Colonic mucosa (tissue), 4 donors: ENCODE measurements at regions not wholly inside any gene's neighbourhood (a gene's known extent, or its start where the extent isn't known, plus 50 kb on each side); places are given as distances from the start of the nearest gene placed in this dataset.

ENCODE experiments used
- DNase-seq: peaks from one replicate; pipeline ENCODE4 v3.0.0-alpha.2; 2020
- H3K27ac ChIP-seq: fragments of 200-600 bp; one replicate; pipeline ENCODE4 v1.8.0; 2021
- H3K27me3 ChIP-seq: fragments of 200-600 bp; one replicate; pipeline ENCODE4 v1.8.0; 2021
- H3K36me3 ChIP-seq: fragments of 200-600 bp; one replicate; pipeline ENCODE4 v1.8.0; 2021
- H3K4me1 ChIP-seq: fragments of 200-600 bp; one replicate; pipeline ENCODE4 v1.8.0; 2021; ENCODE audit warnings: mild to moderate bottlenecking
- H3K4me3 ChIP-seq: fragments of 200-600 bp; one replicate; pipeline ENCODE4 v1.8.0; 2021
- H3K9ac ChIP-seq, 2 donors: one replicate each; pipeline ENCODE4 v1.7.0; 2013; ENCODE audit warnings: control low read depth in 2 of 2, low read depth in 2 of 2, low read length in 2 of 2
- H3K9me3 ChIP-seq: fragments of 200-600 bp; one replicate; pipeline ENCODE4 v1.8.0; 2021
- intact Hi-C: fragments of 100-400 bp; cut with DNase I; formaldehyde crosslinking; loops from one replicate; pipeline ENCODE4 v1.14.1; 2022
- TF ChIP-seq, protein P1 (sequence below): fragments of 200-600 bp; IDR thresholded peaks from one replicate; pipeline ENCODE4 v1.8.0; 2022; ENCODE audit warnings: antibody characterized with exemption, mild to moderate bottlenecking
- donor health status: healthy.
- donor health status: DM: no; HTN: no; CAD: no.
- donor health status: DM: no; HTN: no; CAD: no.

DNA sequence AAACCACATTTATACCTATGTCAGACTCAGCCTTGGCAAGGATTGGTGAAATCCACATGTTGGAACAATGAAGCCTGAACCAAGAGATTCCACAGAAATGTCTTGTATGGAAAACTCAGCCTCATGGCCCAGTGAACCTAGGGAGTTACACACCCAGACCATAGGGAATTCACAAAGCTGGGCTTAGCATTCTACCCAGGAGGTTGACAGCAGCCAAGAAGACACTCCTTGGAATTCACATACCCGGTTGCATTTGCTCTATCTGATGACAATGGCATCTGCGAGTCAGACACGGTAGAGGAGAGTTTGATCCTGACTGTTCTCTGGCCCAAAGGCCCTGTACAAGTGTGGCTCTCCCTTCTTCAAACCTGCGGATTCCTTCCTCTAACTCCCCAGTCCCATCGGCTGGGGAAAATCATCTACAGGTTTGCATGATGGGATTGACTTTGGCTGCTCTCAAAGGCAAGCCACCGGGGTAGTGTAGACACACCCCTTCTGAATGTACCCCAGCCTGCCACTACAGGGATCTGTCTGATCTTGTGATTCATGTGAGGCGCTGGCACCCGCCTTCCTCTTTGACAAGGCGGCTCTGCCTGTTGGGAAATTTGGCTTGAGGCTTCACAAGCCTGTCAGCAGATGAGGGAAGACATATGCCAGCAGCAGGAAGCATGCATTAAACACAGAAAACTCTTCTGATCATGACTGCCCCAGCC is 297.3 kb upstream of the KAZN start:
- peak; percentile 38 for DNase-seq
- no peak overlapping the region for H3K9ac ChIP-seq
- H3K27ac ChIP-seq: no peak overlapping the region
- no peaks in the 10 kb centered on the region for H3K9me3 ChIP-seq
- TF ChIP-seq, protein P1, sequence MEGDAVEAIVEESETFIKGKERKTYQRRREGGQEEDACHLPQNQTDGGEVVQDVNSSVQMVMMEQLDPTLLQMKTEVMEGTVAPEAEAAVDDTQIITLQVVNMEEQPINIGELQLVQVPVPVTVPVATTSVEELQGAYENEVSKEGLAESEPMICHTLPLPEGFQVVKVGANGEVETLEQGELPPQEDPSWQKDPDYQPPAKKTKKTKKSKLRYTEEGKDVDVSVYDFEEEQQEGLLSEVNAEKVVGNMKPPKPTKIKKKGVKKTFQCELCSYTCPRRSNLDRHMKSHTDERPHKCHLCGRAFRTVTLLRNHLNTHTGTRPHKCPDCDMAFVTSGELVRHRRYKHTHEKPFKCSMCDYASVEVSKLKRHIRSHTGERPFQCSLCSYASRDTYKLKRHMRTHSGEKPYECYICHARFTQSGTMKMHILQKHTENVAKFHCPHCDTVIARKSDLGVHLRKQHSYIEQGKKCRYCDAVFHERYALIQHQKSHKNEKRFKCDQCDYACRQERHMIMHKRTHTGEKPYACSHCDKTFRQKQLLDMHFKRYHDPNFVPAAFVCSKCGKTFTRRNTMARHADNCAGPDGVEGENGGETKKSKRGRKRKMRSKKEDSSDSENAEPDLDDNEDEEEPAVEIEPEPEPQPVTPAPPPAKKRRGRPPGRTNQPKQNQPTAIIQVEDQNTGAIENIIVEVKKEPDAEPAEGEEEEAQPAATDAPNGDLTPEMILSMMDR: no peak
- no peaks in the 10 kb centered on the region for H3K27me3 ChIP-seq
- H3K4me3 ChIP-seq: no peak overlapping the region
- H3K36me3 ChIP-seq: no peaks in the 10 kb centered on the region
- H3K4me1 ChIP-seq: no peaks in the 10 kb centered on the region
- intact Hi-C loops: no loop called here

GRCh38 chr1:14301704-14302024 is 296.8 kb upstream of the KAZN start:
- no peaks in the 10 kb centered on the region for H3K27me3 ChIP-seq
- H3K9ac ChIP-seq: no peak overlapping the region
- H3K4me3 ChIP-seq: no peak overlapping the region
- no peaks in the 10 kb centered on the region for H3K9me3 ChIP-seq
- no peak overlapping the region for H3K27ac ChIP-seq
- DNase-seq: no peak
- H3K36me3 ChIP-seq: no peaks in the 10 kb centered on the region
- intact Hi-C loops: no loop called here
- H3K4me1 ChIP-seq: no peaks in the 10 kb centered on the region
- TF ChIP-seq, protein P1: no peak

- H3K27ac ChIP-seq: no peak overlapping the region
- no peaks in the 10 kb centered on the region for H3K36me3 ChIP-seq
- TF ChIP-seq, protein P1: no peak
- no peaks in the 10 kb centered on the region for H3K4me1 ChIP-seq
- intact Hi-C loops: no loop called here
- H3K27me3 ChIP-seq: no peaks in the 10 kb centered on the region
- no peak overlapping the region for H3K9ac ChIP-seq
- DNase-seq: no peak
- no peak overlapping the region for H3K4me3 ChIP-seq
- no peaks in the 10 kb centered on the region for H3K9me3 ChIP-seq
Observed at GRCh38 chr1:14302025-14302424, 296.5 kb upstream of the KAZN start.

DNA sequence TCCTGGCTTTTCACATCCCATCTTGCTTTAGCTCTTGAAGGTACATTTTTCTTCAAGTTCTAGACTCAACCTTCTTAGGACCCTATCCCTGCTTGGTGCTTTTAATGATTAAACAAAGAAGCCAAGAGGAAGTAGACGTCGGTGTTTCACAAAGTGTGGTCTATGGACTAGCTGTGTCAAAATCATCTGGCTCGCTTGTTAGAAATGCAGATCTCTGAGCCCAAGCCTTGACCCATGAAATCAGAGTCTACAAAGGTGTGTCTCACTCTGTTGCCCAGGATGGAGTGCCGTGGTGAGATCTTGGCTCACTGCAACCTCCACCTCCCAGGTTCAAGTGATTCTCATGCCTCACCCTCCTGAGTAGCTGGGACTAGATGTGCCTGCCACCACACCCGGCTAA is 295.5 kb upstream of the KAZN start:
- no peaks in the 10 kb centered on the region for H3K27me3 ChIP-seq

GRCh38 chr1:14304381-14304865 is 294.1 kb upstream of the KAZN start:
- Histone ChIP-seq H3K9ac (no peak overlapping the region), H3K4me1 (no peaks in the 10 kb centered on the region), H3K4me3 (no peak overlapping the region), H3K36me3 (no peaks in the 10 kb centered on the region), H3K9me3 (no peaks in the 10 kb centered on the region), H3K27ac (no peak overlapping the region), H3K27me3 (no peaks in the 10 kb centered on the region)
- no peak for DNase-seq
- TF ChIP-seq, protein P1: no peak
- intact Hi-C loops: no loop called here

More for the DNA sequence above, 295.5 kb upstream of the KAZN start:
- intact Hi-C loops: no loop called here
- no peaks in the 10 kb centered on the region for H3K4me1 ChIP-seq
- no peak for DNase-seq
- no peak overlapping the region for H3K4me3 ChIP-seq
- H3K36me3 ChIP-seq: no peaks in the 10 kb centered on the region
- H3K27ac ChIP-seq: no peak overlapping the region
- no peak overlapping the region for H3K9ac ChIP-seq
- TF ChIP-seq, protein P1: no peak
- no peaks in the 10 kb centered on the region for H3K9me3 ChIP-seq
